HepG2 (cell line): ENCODE measurements at regions not wholly inside any gene's neighbourhood (a gene's known extent, or its start where the extent isn't known, plus 50 kb on each side); places are given as distances from the start of the nearest gene placed in this dataset.

Experiments used
- ATAC-seq: fragments of 200-7000 bp; cut with Tn5 transposase; 3 replicates; pipeline ENCODE4 v1.9.1; 2020; ENCODE audit warnings: mild to moderate bottlenecking, moderate library complexity
- BruUV-seq: library from RNA; stranded (reverse); fragments of 400-500 nt; replicated peaks from 2 replicates; lab custom pipeline; 2021; lab: Mats Ljungman, UMichigan
- CTCF ChIA-PET: fragments of 300-600 bp; formaldehyde crosslinking; extraction: SDS; loops from one replicate; lab custom pipeline; 2021; ENCODE audit warnings: low total read pairs, inconsistent platforms, low intra/inter-chr PET ratio; lab: Yijun Ruan, JAX
- POLR2A ChIA-PET: fragments of 350-600 bp; sonication (Branson Sonifier 250); formaldehyde crosslinking; loops from one replicate; lab custom pipeline; 2020; ENCODE audit warnings: antibody characterized with exemption, inconsistent platforms; lab: Yijun Ruan, JAX
- DNase-seq: peaks from one replicate; pipeline ENCODE4 v3.0.0-alpha.2; 2015; ENCODE audit warnings: low spot score
- FAIRE-seq: peaks from 3 replicates; lab custom pipeline; 2011; peaks lifted over from hg19 to GRCh38; lab: Jason Lieb, UNC
- H2AFZ ChIP-seq: one replicate; pipeline ENCODE4 v1.6.1; 2011; ENCODE audit warnings: low read length, inconsistent platforms
- H3K27ac ChIP-seq: fragments of 300-600 bp; 3 replicates; pipeline ENCODE4 v1.8.0; 2011; ENCODE audit warnings: mixed run types, mild to moderate bottlenecking, mixed read lengths, low read length, inconsistent platforms; ENCODE audit not compliant: insufficient read depth; ENCODE audit errors: extremely low read length
- H3K27me3 ChIP-seq, 2 experiments: fragments of 200-600 bp in 1 of 2; 2 replicates in 1 of 2; 3 replicates in 1 of 2; pipeline versions ENCODE4 v1.6.0 to v1.8.0; 2011; ENCODE audit warnings: low read length in 2 of 2, mild to moderate bottlenecking in 2 of 2, moderate library complexity in 2 of 2, inconsistent platforms in 1 of 2; ENCODE audit not compliant: insufficient read depth in 2 of 2, control insufficient read depth in 1 of 2
- H3K36me3 ChIP-seq, 2 experiments: fragments of 200-600 bp in 1 of 2; replicated peaks in 1 of 2; 2 replicates in 1 of 2; 3 replicates in 1 of 2; pipeline versions ENCODE4 v1.5.1 to v1.8.0; 2011; ENCODE audit warnings: low read length in 2 of 2, inconsistent platforms in 1 of 2; ENCODE audit not compliant: insufficient read depth in 2 of 2, control insufficient read depth in 1 of 2
- H3K4me1 ChIP-seq: 2 replicates; pipeline ENCODE4 v1.5.1; 2012; ENCODE audit warnings: low read length, inconsistent platforms; ENCODE audit not compliant: insufficient read depth
- H3K4me2 ChIP-seq: 2 replicates; pipeline ENCODE4 v1.6.0; 2011; ENCODE audit warnings: low read depth, low read length, inconsistent platforms
- H3K4me3 ChIP-seq, 3 experiments: fragments of 200-600 bp in 1 of 3; sonication (generic), shearing (Covaris generic) in 1 of 3; replicated peaks in 1 of 3; 2 replicates each; pipeline ENCODE4 v1.5.1; 2011 to 2016; ENCODE audit warnings: low read length in 3 of 3, inconsistent platforms in 2 of 3, low read depth in 2 of 3, mild to moderate bottlenecking in 2 of 3, control low read depth in 1 of 3, mixed read lengths in 1 of 3; ENCODE audit not compliant: insufficient read depth in 1 of 3
- H3K79me2 ChIP-seq: one replicate; pipeline ENCODE4 v1.6.1; 2011; ENCODE audit warnings: low read length, inconsistent platforms; ENCODE audit not compliant: insufficient read depth
- H3K9ac ChIP-seq: 2 replicates; pipeline ENCODE4 v1.6.0; 2011; ENCODE audit warnings: mild to moderate bottlenecking, low read depth, low read length, inconsistent platforms; ENCODE audit not compliant: insufficient read depth
- H3K9me3 ChIP-seq: 2 replicates; pipeline ENCODE4 v1.5.1; 2012; ENCODE audit warnings: mild to moderate bottlenecking, low read length
- H4K20me1 ChIP-seq: 2 replicates; pipeline ENCODE4 v1.6.0; 2011; ENCODE audit warnings: inconsistent platforms, mild to moderate bottlenecking, low read length, moderate library complexity; ENCODE audit not compliant: insufficient read depth
- ATF1 ChIP-seq: IDR thresholded peaks from 2 replicates; pipeline ENCODE4 v1.6.1; 2016; ENCODE audit warnings: mild to moderate bottlenecking, control low read depth
- FOXA1 ChIP-seq, 2 experiments: fragments of 450-650 bp in 1 of 2; sonication (generic) in 1 of 2; formaldehyde crosslinking in 1 of 2; IDR thresholded peaks; 2 replicates each; pipeline versions ENCODE4 v1.4.0 to v1.6.1; 2016 to 2020; ENCODE audit warnings: missing genetic modification reagents in 1 of 2
- SP1 ChIP-seq, 2 experiments: fragments of 450-650 bp in 1 of 2; sonication (generic) in 1 of 2; formaldehyde crosslinking in 1 of 2; IDR thresholded peaks; 2 replicates each; pipeline versions ENCODE4 v1.4.0 to v1.6.1; 2016 to 2020; ENCODE audit warnings: missing genetic modification reagents in 1 of 2
- SRSF1 ChIP-seq: fragments of 200-400 bp; formaldehyde crosslinking; optimal IDR thresholded peaks from 2 replicates; pipeline ENCODE3; 2017; ENCODE audit warnings: mild to moderate bottlenecking, low read depth, low read length, moderate library complexity
- ZBTB4 ChIP-seq: sonication (generic); formaldehyde crosslinking; IDR thresholded peaks from 2 replicates; pipeline ENCODE4 v1.4.0; 2020; ENCODE audit warnings: missing genetic modification reagents, mild to moderate bottlenecking, borderline replicate concordance
- ZFP41 ChIP-seq: sonication (generic); formaldehyde crosslinking; IDR thresholded peaks from 2 replicates; pipeline ENCODE4 v1.4.0; 2020; ENCODE audit warnings: mild to moderate bottlenecking, missing genetic modification reagents, borderline replicate concordance
- ZMYM3 ChIP-seq: sonication (generic); formaldehyde crosslinking; IDR thresholded peaks from 2 replicates; pipeline ENCODE4 v1.5.1; 2020; ENCODE audit warnings: mild to moderate bottlenecking, missing genetic modification reagents
- ZNF281 ChIP-seq: sonication (generic); formaldehyde crosslinking; IDR thresholded peaks from 2 replicates; pipeline ENCODE4 v1.4.0; 2020; ENCODE audit warnings: missing genetic modification reagents, borderline replicate concordance
- ZNF501 ChIP-seq: sonication (generic); formaldehyde crosslinking; IDR thresholded peaks from 2 replicates; pipeline ENCODE4 v1.5.1; 2020; ENCODE audit warnings: mild to moderate bottlenecking, moderate library complexity, missing genetic modification reagents
- ZNF552 ChIP-seq: sonication (generic); formaldehyde crosslinking; IDR thresholded peaks from 2 replicates; pipeline ENCODE4 v1.9.0; 2022; ENCODE audit warnings: missing genetic modification reagents, mild to moderate bottlenecking, borderline replicate concordance
- WGBS: methylation state at CpG from one replicate; pipeline ENCODE4 v1.1.6; 2017; ENCODE audit warnings: low lambda C conversion rate; 5-methylcytosine and 5-hydroxymethylcytosine counted together
- in situ Hi-C: cut with HindIII; loops from 2 replicates; pipeline ENCODE4 v1.10.0; 2017; ENCODE audit warnings: low pct_unique_long_range_greater_than_20kb; ENCODE audit not compliant: extremely low pct_ligation_motif_present
- intact Hi-C: fragments of 100-400 bp; cut with micrococcal nuclease; formaldehyde crosslinking; loops from one replicate; pipeline ENCODE4 v1.10.0; 2022; ENCODE audit not compliant: unreplicated experiment
- TF ChIP-seq, protein P1 (sequence below): IDR thresholded peaks from 2 replicates; pipeline ENCODE4 v1.6.1; 2016; ENCODE audit warnings: low read depth

DNA sequence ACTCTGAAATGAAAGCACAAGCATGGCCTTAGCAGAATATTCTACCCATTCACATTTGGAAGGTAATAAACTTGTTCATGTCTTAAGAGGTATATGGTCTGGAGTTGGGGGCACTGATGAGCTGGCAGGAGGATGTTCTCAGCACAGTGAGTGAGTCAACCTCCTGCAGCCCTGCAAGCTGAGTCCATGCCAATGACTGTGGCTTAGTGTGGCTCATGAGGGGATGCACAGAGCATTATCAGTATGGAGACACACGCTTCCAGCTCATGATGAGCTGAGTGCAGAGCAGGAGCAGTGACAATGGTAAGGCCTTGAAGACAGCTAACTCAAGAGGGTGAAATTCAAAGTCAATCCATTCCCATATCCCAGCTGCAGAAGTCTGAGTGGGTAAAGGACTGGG lies 102.3 kb downstream of the TNFSF18 start:
- no peak overlapping the region for H3K27ac ChIP-seq
- no peak overlapping the region for H3K4me2 ChIP-seq
- no peaks in the 10 kb centered on the region for H3K79me2 ChIP-seq
- WGBS = 0% methylated on average over 1 of the region's 1 CpG
- in situ Hi-C loops (no loop called here), intact Hi-C loops (no loop called here)
- FAIRE-seq (no peak), ATAC-seq (no peak), DNase-seq (no peak)
- no peak overlapping the region for H2AFZ ChIP-seq
- no peaks in the 10 kb centered on the region for H4K20me1 ChIP-seq
- no peaks in the 10 kb centered on the region for H3K4me1 ChIP-seq
- H3K4me3 ChIP-seq = no peak overlapping the region
- H3K9me3 ChIP-seq = no peaks in the 10 kb centered on the region
- ChIA-PET POLR2A (no interaction called here), CTCF (no interaction called here)
- BruUV-seq = no TSS peak
- no peak overlapping the region for H3K9ac ChIP-seq
- H3K36me3 ChIP-seq = no peaks in the 10 kb centered on the region
- H3K27me3 ChIP-seq = no peaks in the 10 kb centered on the region
- TF ChIP-seq ZNF281 (CRISPR knock-in tag) (no peak), ZMYM3 (CRISPR knock-in tag) (no peak)
- TF ChIP-seq, all 625 proteins: peak for 0

DNA sequence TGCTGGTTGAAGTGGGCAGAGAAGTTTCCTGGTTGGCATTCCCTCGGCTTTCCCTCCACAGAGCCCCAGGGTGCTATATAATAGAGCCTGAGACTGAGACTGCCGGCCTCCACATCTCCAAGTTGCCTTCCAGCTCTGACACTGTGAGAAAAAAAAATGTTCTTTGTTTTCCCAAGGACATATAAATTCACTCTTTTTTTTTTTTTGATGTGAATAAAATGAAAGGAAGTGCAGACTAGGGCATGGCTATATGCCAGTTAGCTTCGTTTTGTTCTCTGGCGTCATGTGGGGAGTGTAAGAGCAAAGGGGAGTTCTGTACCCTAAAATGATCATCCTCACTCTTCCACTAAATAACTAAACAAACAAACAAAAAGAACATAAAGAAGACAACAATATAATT lies 101.6 kb downstream of the TNFSF18 start:
- Histone ChIP-seq H2AFZ (no peak overlapping the region), H3K9ac (no peak overlapping the region), H4K20me1 (no peaks in the 10 kb centered on the region), H3K4me2 (no peak overlapping the region), H3K4me3 (no peak overlapping the region), H3K27me3 (no peaks in the 10 kb centered on the region), H3K79me2 (no peaks in the 10 kb centered on the region), H3K9me3 (no peaks in the 10 kb centered on the region), H3K27ac (no peak overlapping the region), H3K36me3 (no peaks in the 10 kb centered on the region), H3K4me1 (no peaks in the 10 kb centered on the region)
- in situ Hi-C loops = no loop called here
- 6% methylated on average over 4 of the region's 4 CpGs for WGBS
- ATAC-seq = no peak
- no TSS peak for BruUV-seq
- intact Hi-C loops = no loop called here
- ChIA-PET POLR2A (no interaction called here), CTCF (no interaction called here)
- DNase-seq = no peak
- no peak for FAIRE-seq
- TF ChIP-seq ATF1 (CRISPR knock-in tag) (no peak), ZBTB4 (no peak), ZNF501 (no peak), FOXA1 (IDR thresholded peaks at IDR 0.05) (no peak), FOXA1 (CRISPR knock-in tag; IDR thresholded peaks at IDR 0.05) (no peak), SP1 (IDR thresholded peaks at IDR 0.05) (no peak), SP1 (CRISPR knock-in tag; IDR thresholded peaks at IDR 0.05) (no peak), SRSF1 (no peak), ZNF552 (CRISPR knock-in tag) (no peak), ZFP41 (CRISPR knock-in tag) (no peak)
- TF ChIP-seq, protein P1, sequence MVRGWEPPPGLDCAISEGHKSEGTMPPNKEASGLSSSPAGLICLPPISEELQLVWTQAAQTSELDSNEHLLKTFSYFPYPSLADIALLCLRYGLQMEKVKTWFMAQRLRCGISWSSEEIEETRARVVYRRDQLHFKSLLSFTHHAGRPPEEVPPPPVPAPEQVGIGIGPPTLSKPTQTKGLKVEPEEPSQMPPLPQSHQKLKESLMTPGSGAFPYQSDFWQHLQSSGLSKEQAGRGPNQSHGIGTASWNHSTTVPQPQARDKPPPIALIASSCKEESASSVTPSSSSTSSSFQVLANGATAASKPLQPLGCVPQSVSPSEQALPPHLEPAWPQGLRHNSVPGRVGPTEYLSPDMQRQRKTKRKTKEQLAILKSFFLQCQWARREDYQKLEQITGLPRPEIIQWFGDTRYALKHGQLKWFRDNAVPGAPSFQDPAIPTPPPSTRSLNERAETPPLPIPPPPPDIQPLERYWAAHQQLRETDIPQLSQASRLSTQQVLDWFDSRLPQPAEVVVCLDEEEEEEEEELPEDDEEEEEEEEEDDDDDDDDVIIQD (CRISPR knock-in tag) = no peak
